ENCODE measurements at regions not wholly inside any gene's neighbourhood (a gene's known extent, or its start where the extent isn't known, plus 50 kb on each side); places are given as distances from the start of the nearest gene placed in this dataset.
"Not testable (repeated sequence)": the region's sequence is repeated elsewhere in the genome, so short reads cannot be mapped to it uniquely, and the experiment has no call there.

DNA sequence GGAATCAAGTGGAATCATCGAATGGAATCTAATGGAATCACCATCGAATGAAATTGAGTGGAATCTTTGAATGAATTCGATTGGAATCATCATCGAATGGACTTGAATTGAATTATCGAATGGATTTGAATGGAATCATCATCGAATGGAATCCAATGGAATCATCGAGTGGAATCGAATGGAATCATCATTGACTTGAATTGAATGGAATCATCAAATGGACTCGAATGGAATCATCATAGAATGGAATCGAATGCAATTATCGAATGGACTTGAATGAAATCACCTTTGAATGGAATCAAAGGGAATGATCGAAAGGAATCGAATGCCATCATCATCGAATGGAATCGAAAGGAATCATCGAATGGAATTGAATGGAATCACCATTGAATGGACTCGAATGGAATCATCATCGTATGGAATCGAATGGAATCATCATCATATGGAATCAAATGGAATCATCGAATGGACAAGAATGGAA, 231.6 kb downstream of the SHCBP1 start:
- TF ChIP-seq, protein P1, sequence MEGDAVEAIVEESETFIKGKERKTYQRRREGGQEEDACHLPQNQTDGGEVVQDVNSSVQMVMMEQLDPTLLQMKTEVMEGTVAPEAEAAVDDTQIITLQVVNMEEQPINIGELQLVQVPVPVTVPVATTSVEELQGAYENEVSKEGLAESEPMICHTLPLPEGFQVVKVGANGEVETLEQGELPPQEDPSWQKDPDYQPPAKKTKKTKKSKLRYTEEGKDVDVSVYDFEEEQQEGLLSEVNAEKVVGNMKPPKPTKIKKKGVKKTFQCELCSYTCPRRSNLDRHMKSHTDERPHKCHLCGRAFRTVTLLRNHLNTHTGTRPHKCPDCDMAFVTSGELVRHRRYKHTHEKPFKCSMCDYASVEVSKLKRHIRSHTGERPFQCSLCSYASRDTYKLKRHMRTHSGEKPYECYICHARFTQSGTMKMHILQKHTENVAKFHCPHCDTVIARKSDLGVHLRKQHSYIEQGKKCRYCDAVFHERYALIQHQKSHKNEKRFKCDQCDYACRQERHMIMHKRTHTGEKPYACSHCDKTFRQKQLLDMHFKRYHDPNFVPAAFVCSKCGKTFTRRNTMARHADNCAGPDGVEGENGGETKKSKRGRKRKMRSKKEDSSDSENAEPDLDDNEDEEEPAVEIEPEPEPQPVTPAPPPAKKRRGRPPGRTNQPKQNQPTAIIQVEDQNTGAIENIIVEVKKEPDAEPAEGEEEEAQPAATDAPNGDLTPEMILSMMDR (IDR thresholded peaks at IDR 0.05) = not testable (repeated sequence)
- not testable (repeated sequence) for TF ChIP-seq EZH2phosphoT487 (IDR thresholded peaks at IDR 0.05)

Data from neural progenitor cell (in vitro differentiated cells).